C4-2B (cell line): ENCODE measurements at regions not wholly inside any gene's neighbourhood (a gene's known extent, or its start where the extent isn't known, plus 50 kb on each side); places are given as distances from the start of the nearest gene placed in this dataset.

Experiments
- H3K27ac ChIP-seq: fragments of 450-650 bp; 2 replicates; pipeline ENCODE4 v1.5.1; 2017
- CTCF ChIP-seq: fragments of 450-650 bp; conservative IDR thresholded peaks from 2 replicates; pipeline ENCODE4 v1.5.1; 2017; ENCODE audit warnings: mild to moderate bottlenecking
- ZFX ChIP-seq: fragments of 450-650 bp; IDR thresholded peaks from 2 replicates; pipeline ENCODE4 v1.6.1; 2017

- H3K27ac ChIP-seq = no peak overlapping the region
- TF ChIP-seq ZFX (no peak), CTCF (no peak)
These were observed 125.9 kb downstream of the RGS21 start for GRCh38 chr1:192442736-192443135.

DNA sequence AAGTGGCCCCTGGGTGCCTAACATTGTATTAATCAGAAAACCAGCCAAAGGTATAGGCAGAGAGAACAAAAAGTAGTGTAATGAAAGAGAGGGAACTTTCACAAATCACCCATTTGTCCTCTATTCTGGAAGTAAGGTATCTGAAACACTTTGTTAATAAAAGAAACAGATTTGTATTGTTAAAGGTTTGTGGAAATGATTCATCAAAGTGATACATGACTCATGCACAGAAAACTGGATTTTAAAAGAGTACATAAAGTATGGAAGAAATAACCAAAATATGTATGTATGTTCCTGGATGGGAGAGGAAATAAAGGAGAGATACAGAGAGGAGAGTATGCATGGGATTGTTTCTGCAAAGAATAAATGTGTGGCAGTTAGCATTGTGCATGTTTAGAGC lies 126.8 kb downstream of the RGS21 start:
- no peak overlapping the region for H3K27ac ChIP-seq
- TF ChIP-seq CTCF (no peak), ZFX (no peak)

- TF ChIP-seq CTCF (no peak), ZFX (no peak)
These were observed 128.4 kb downstream of the RGS21 start for GRCh38 chr1:192445241-192445640.

DNA sequence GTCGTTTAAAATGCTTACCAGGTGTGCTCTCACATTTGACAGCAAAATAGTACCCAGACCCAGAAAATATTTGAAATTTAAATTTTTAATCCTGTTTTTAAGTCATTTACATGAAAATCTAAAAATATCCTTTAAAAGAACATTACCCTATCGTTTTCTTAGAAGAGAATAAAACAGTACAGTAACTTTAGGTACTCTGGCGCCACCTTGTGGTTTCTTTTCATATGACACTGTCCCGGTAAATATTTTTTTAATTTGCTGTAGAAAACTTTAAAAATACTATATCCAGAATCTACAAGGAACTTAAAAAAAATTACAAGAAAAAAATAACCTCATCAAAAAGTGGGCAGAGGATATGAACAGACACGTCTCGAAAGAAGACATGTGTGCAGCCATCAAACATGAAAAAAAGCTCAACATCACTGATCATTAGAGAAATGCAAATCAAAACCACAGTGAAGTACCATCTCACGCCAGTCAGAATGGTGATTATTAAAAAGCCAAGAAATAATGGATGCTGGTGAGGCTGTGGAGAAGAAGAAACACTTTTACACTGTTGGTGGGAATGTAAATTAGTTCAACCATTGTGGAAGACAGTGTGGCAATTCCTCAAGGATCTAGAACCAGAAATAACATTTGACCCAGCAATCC lies 129.2 kb downstream of the RGS21 start:
- TF ChIP-seq ZFX = no peak
- TF ChIP-seq CTCF = peak; percentile 93
- H3K27ac ChIP-seq = no peak overlapping the region

More at GRCh38 chr1:192445241-192445640, 128.4 kb downstream of the RGS21 start:
- no peak overlapping the region for H3K27ac ChIP-seq

DNA sequence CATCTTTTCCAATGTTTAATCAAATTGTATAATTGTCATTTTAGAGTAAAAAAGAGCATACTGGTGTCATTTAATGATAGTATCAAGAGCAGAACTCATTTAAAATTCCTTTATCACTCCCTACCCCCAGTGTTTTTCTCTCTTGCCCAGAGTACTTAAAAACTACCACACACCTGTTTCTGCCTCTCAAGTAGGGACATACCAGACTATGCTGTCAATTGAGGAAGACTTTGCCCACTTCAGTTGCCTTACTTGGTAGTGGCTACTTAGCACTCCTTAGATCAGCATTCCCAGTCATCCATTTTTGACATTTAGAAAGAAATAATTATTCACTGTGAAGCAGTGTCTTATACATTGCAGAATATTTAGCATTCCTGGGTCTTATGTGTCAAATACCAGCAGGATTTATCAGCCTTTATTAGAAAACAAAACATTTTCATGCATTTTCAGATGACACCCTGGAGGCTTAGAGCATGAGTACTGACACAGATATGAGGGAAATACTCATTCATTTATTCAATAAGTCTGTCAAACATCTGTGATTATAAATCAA lies 127.5 kb upstream of the RGS1 start:
- no peak overlapping the region for H3K27ac ChIP-seq

DNA sequence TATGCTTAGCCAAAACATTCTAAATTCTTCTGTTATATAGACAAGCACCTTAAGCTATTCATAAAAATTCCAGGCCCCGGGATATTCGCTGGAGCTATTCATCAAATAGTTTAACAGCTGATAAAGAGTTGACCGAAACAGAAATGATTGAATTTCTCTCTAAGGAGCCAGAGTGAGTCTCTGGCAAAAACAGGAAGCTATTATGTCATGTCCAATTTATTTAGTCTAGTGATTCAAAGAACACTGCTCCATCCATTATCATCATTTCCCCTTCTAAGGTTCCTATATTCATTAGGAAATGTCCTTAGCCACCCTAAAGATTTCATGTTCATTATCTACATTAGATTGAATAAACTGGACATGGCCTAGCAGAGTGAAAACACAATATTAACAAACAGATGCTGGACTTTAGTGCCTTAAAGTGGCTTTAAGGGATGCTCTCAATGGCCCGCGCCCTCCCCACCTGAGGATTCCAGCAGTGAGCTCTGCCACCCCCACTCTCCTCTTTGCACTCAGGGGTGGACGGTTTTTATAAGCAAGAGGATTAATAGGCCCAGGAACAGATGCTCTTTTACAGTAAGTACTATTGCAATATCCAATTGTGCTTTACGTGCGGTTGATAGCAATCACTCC lies 122.1 kb upstream of the RGS1 start:
- no peak for TF ChIP-seq ZFX
- TF ChIP-seq CTCF = no peak
- no peak overlapping the region for H3K27ac ChIP-seq

More for the DNA sequence above, 127.5 kb upstream of the RGS1 start:
- TF ChIP-seq CTCF (no peak), ZFX (no peak)

DNA sequence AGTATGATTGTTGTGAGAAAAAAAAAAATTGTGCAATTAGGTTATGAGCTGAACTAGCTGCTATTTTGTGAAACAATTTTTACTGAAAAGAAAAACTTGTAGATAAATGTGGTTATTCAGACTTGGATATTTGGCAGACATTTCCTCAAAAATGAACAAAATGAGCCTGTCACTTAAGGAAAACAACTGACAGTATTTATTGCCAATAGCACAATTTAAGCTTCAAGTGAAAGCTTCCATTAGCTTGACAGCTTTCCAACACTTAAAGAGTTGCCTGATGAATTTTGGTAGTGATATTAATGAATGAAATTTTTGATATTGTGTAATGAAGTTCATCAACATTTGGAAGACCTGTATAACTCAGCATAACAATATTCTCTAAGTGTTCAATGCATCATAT lies 116.1 kb upstream of the RGS1 start:
- no peak overlapping the region for H3K27ac ChIP-seq
- no peak for TF ChIP-seq ZFX
- TF ChIP-seq CTCF = no peak
